ENCODE measurements at regions not wholly inside any gene's neighbourhood (a gene's known extent, or its start where the extent isn't known, plus 50 kb on each side); places are given as distances from the start of the nearest gene placed in this dataset.

GRCh38 chr17:77553459-77554066, 404.9 kb upstream of the TNRC6C start:
- TF ChIP-seq CTCF (IDR thresholded peaks at IDR 0.05; ENCODE audit: insufficient read depth, low read length, poor library complexity, severe bottlenecking) (no peak), EZH2phosphoT487 (conservative IDR thresholded peaks at IDR 0.05; ENCODE audit: low read length) (no peak)
